Mesenchymal stem cell (in vitro differentiated cells and primary cell): ENCODE measurements at regions not wholly inside any gene's neighbourhood (a gene's known extent, or its start where the extent isn't known, plus 50 kb on each side); places are given as distances from the start of the nearest gene placed in this dataset.

ENCODE experiments used
- DNase-seq: peaks from one replicate; pipeline ENCODE4 v3.0.0-alpha.2; 2013
- H2AFZ ChIP-seq: one replicate; pipeline ENCODE4 v1.6.1; 2013; ENCODE audit warnings: low read depth, mild to moderate bottlenecking, control low read depth, inconsistent platforms, low read length, moderate library complexity
- H2AK5ac ChIP-seq: 2 replicates; pipeline ENCODE4 v1.6.1; 2013; ENCODE audit warnings: low read length, moderate library complexity, mild to moderate bottlenecking, inconsistent platforms; ENCODE audit not compliant: severe bottlenecking
- H2BK120ac ChIP-seq: one replicate; pipeline ENCODE4 v1.6.1; 2013; ENCODE audit warnings: low read depth, mild to moderate bottlenecking, inconsistent platforms, low read length, moderate library complexity
- H2BK12ac ChIP-seq, 2 experiments: one replicate each; pipeline ENCODE4 v1.6.1; 2013; ENCODE audit warnings: inconsistent platforms in 2 of 2, low read length in 2 of 2, mild to moderate bottlenecking in 2 of 2, moderate library complexity in 2 of 2, control low read depth in 1 of 2
- H2BK15ac ChIP-seq: one replicate; pipeline ENCODE4 v1.6.1; 2013; ENCODE audit warnings: mild to moderate bottlenecking, low read depth, inconsistent platforms; ENCODE audit not compliant: poor library complexity, severe bottlenecking
- H2BK5ac ChIP-seq: 2 replicates; pipeline ENCODE4 v1.6.1; 2013; ENCODE audit warnings: low read depth, mild to moderate bottlenecking, low read length, control low read depth, inconsistent platforms; ENCODE audit not compliant: poor library complexity, severe bottlenecking
- H3K14ac ChIP-seq, 2 experiments: one replicate each; pipeline ENCODE4 v1.6.1; 2013; ENCODE audit warnings: inconsistent platforms in 2 of 2, low read length in 2 of 2, control low read depth in 1 of 2, mild to moderate bottlenecking in 1 of 2, moderate library complexity in 1 of 2
- H3K18ac ChIP-seq, 2 experiments: one replicate each; pipeline ENCODE4 v1.6.1; 2013; ENCODE audit warnings: inconsistent platforms in 2 of 2, low read length in 2 of 2, control low read depth in 1 of 2, low read depth in 1 of 2, mild to moderate bottlenecking in 1 of 2
- H3K23ac ChIP-seq, 2 experiments: one replicate each; pipeline ENCODE4 v1.6.1; 2013; ENCODE audit warnings: inconsistent platforms in 2 of 2, low read length in 2 of 2, mild to moderate bottlenecking in 2 of 2, moderate library complexity in 2 of 2, control low read depth in 1 of 2
- H3K27ac ChIP-seq: 2 replicates; pipeline ENCODE4 v1.5.1; 2013; ENCODE audit warnings: mild to moderate bottlenecking, moderate library complexity, low read length, control low read depth, inconsistent platforms; ENCODE audit not compliant: poor library complexity, severe bottlenecking
- H3K27me3 ChIP-seq, 2 experiments: 2 replicates each; pipeline versions ENCODE4 v1.6.1 to v1.7.0; 2013; ENCODE audit warnings: low read length in 2 of 2, mild to moderate bottlenecking in 2 of 2, moderate library complexity in 2 of 2, control low read depth in 1 of 2, inconsistent platforms in 1 of 2; ENCODE audit not compliant: control insufficient read depth in 1 of 2, insufficient read depth in 1 of 2
- H3K36me3 ChIP-seq, 2 experiments: 2 replicates each; pipeline versions ENCODE4 v1.6.1 to v1.7.0; 2013; ENCODE audit warnings: low read length in 2 of 2, control low read depth in 1 of 2, inconsistent platforms in 1 of 2, low read depth in 1 of 2, mild to moderate bottlenecking in 1 of 2; ENCODE audit not compliant: insufficient read depth in 2 of 2, control insufficient read depth in 1 of 2
- H3K4ac ChIP-seq, 2 experiments: one replicate each; pipeline ENCODE4 v1.6.1; 2013; ENCODE audit warnings: inconsistent platforms in 2 of 2, low read length in 2 of 2, mild to moderate bottlenecking in 2 of 2, moderate library complexity in 2 of 2, control low read depth in 1 of 2, low read depth in 1 of 2
- H3K4me1 ChIP-seq: 2 replicates; pipeline ENCODE4 v1.6.1; 2013; ENCODE audit warnings: low read depth, low read length, control low read depth; ENCODE audit not compliant: control insufficient read depth, insufficient read depth
- H3K4me2 ChIP-seq: 2 replicates; pipeline ENCODE4 v1.6.1; 2013; ENCODE audit warnings: low read length, mild to moderate bottlenecking, inconsistent platforms; ENCODE audit not compliant: poor library complexity, severe bottlenecking
- H3K4me3 ChIP-seq, 2 experiments: 2 replicates each; pipeline versions ENCODE4 v1.5.1 to v1.7.0; 2013; ENCODE audit warnings: low read length in 2 of 2, mild to moderate bottlenecking in 2 of 2, control low read depth in 1 of 2, low read depth in 1 of 2; ENCODE audit not compliant: insufficient read depth in 1 of 2
- H3K79me1 ChIP-seq: replicated peaks from 2 replicates; pipeline ENCODE4 v1.6.1; 2013; ENCODE audit warnings: mild to moderate bottlenecking, control low read depth, low read length, inconsistent platforms; ENCODE audit not compliant: poor library complexity, severe bottlenecking
- H3K9ac ChIP-seq: 2 replicates; pipeline ENCODE4 v1.7.0; 2013; ENCODE audit warnings: mild to moderate bottlenecking, low read length, moderate library complexity
- H3K9me3 ChIP-seq: 2 replicates; pipeline ENCODE4 v1.7.0; 2013; ENCODE audit warnings: mild to moderate bottlenecking, low read length; ENCODE audit not compliant: control insufficient read depth
- H4K8ac ChIP-seq: one replicate; pipeline ENCODE4 v1.6.1; 2013; ENCODE audit warnings: inconsistent platforms, mild to moderate bottlenecking, low read length, moderate library complexity
- H4K91ac ChIP-seq: one replicate; pipeline ENCODE4 v1.6.1; 2013; ENCODE audit warnings: mild to moderate bottlenecking, low read length, inconsistent platforms
- WGBS: methylation state at CpG from one replicate; pipeline ENCODE4 v1.1.7; 2013; ENCODE audit warnings: mixed read lengths; 5-methylcytosine and 5-hydroxymethylcytosine counted together

GRCh38 chr17:71548540-71549190, 572.2 kb upstream of the SOX9 start:
- Histone ChIP-seq H2BK120ac (no peak overlapping the region), H2BK12ac (no peak overlapping the region), H3K4me2 (no peak overlapping the region), H4K91ac (no peak overlapping the region), H3K36me3 (no peaks in the 10 kb centered on the region), H2AK5ac (no peak overlapping the region), H3K18ac (no peak overlapping the region), H3K4me1 (no peaks in the 10 kb centered on the region), H3K23ac (no peak overlapping the region), H2AFZ (no peak overlapping the region), H4K8ac (no peak overlapping the region), H2BK5ac (no peak overlapping the region), H3K14ac (no peak overlapping the region), H2BK15ac (no peak overlapping the region), H3K27me3 (no peaks in the 10 kb centered on the region), H3K4me3 (no peak overlapping the region), H3K4ac (no peak overlapping the region), H3K79me1 (no peaks in the 10 kb centered on the region), H3K9ac (no peak overlapping the region), H3K27ac (no peak overlapping the region), H3K9me3 (peaks cover 8% of the 10 kb centered on the region)
- DNase-seq, result no peak
- 76% methylated on average over 5 of the region's 5 CpGs for WGBS

DNA sequence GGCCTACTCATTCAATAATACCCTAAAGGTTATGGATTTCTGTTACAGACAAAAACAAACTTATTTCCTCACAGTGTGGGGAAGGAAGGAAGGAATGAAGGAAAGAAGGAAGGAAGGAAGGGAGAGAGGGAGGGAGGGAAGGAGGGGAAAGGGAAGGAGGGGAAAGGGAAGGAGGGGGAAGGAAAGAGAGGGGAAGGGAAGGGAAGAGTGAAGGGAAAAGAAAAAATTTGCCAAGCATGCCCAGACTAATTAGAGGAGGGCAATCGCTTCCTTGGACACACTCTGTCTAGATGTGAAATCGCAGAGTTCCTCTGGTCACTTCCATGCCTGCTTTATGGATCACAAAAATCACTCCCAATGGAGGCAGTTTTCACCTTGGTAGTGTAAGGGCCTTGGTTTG, 570.1 kb upstream of the SOX9 start:
- no peak overlapping the region for H2BK15ac ChIP-seq
- no peaks in the 10 kb centered on the region for H3K27me3 ChIP-seq
- no peak overlapping the region for H3K14ac ChIP-seq
- H4K91ac ChIP-seq, result no peak overlapping the region
- H3K23ac ChIP-seq, result no peak overlapping the region
- no peak overlapping the region for H2BK120ac ChIP-seq
- H4K8ac ChIP-seq, result no peak overlapping the region
- no peak overlapping the region for H3K27ac ChIP-seq
- H3K4me2 ChIP-seq, result no peak overlapping the region
- no peak overlapping the region for H2BK5ac ChIP-seq
- no peak overlapping the region for H3K4me3 ChIP-seq
- no peak overlapping the region for H3K4ac ChIP-seq
- peaks cover 11% of the 10 kb centered on the region for H3K9me3 ChIP-seq
- no CpG with 5 or more reads among the region's 2 CpGs for WGBS
- H3K79me1 ChIP-seq, result no peaks in the 10 kb centered on the region
- no peak overlapping the region for H2AK5ac ChIP-seq
- H2BK12ac ChIP-seq, result no peak overlapping the region
- no peak overlapping the region for H3K9ac ChIP-seq
- H3K36me3 ChIP-seq, result no peaks in the 10 kb centered on the region
- DNase-seq, result no peak
- no peaks in the 10 kb centered on the region for H3K4me1 ChIP-seq
- H3K18ac ChIP-seq, result no peak overlapping the region
- no peak overlapping the region for H2AFZ ChIP-seq

GRCh38 chr17:71553381-71553780, 567.4 kb upstream of the SOX9 start:
- DNase-seq, result no peak
- Histone ChIP-seq H3K27ac (no peak overlapping the region), H2AK5ac (no peak overlapping the region), H2AFZ (no peak overlapping the region), H3K79me1 (no peaks in the 10 kb centered on the region), H3K4ac (no peak overlapping the region), H3K9ac (no peak overlapping the region), H3K27me3 (no peaks in the 10 kb centered on the region), H2BK12ac (no peak overlapping the region), H2BK15ac (no peak overlapping the region), H4K91ac (no peak overlapping the region), H3K23ac (no peak overlapping the region), H3K4me1 (no peaks in the 10 kb centered on the region), H3K14ac (peak overlapping the region in 1 of 2 experiments; percentile 7), H3K36me3 (no peaks in the 10 kb centered on the region), H3K18ac (no peak overlapping the region), H2BK5ac (no peak overlapping the region), H4K8ac (no peak overlapping the region), H3K4me3 (no peak overlapping the region), H3K4me2 (no peak overlapping the region), H3K9me3 (peaks cover 11% of the 10 kb centered on the region), H2BK120ac (no peak overlapping the region)
- 93% methylated on average over 5 of the region's 5 CpGs for WGBS

DNA sequence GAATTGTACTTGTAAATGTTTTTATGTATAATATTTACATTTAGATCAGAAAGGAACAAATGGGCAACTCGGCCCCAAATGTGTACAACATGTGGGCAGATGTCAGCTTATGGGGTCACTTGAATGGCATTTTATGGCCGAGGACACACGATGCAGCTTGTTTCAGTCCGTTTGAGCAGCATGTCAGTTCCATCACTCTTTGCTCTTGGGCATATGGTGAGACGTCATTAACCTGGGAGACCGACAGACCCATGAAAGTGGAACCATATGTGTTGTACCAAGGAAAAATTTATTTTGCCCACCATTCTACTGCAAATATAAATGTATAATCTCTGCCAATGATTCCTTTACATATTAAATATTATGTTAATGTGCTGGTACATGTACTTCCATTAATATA, 561.9 kb upstream of the SOX9 start:
- Histone ChIP-seq H3K9me3 (peaks cover 3% of the 10 kb centered on the region), H3K79me1 (no peaks in the 10 kb centered on the region), H4K91ac (no peak overlapping the region), H4K8ac (no peak overlapping the region), H2AK5ac (no peak overlapping the region), H3K4ac (no peak overlapping the region), H3K14ac (no peak overlapping the region), H3K23ac (no peak overlapping the region), H3K27ac (no peak overlapping the region), H3K9ac (no peak overlapping the region), H3K27me3 (no peaks in the 10 kb centered on the region), H3K36me3 (no peaks in the 10 kb centered on the region), H3K18ac (no peak overlapping the region), H2AFZ (no peak overlapping the region), H2BK12ac (no peak overlapping the region), H3K4me1 (no peaks in the 10 kb centered on the region), H2BK120ac (no peak overlapping the region), H3K4me3 (no peak overlapping the region), H2BK5ac (no peak overlapping the region), H2BK15ac (no peak overlapping the region), H3K4me2 (no peak overlapping the region)
- DNase-seq, result no peak
- WGBS, result 86% methylated on average over 4 of the region's 6 CpGs
